Right lobe of liver (tissue), 6 donors: ENCODE measurements at regions not wholly inside any gene's neighbourhood (a gene's known extent, or its start where the extent isn't known, plus 50 kb on each side); places are given as distances from the start of the nearest gene placed in this dataset.

Source experiments
- ATAC-seq, 4 donors: fragments of 200-7000 bp; cut with Tn5 transposase; one replicate each; pipeline ENCODE4 v1.9.1; 2020; ENCODE audit warnings: mild to moderate bottlenecking in 4 of 4, moderate library complexity in 4 of 4
- DNase-seq, 3 donors: peaks; one replicate each; pipeline ENCODE4 v3.0.0-alpha.2; 2020
- H3K27ac ChIP-seq, 3 donors: fragments of 200-600 bp; one replicate each; pipeline ENCODE4 v1.8.0; 2022
- H3K27me3 ChIP-seq, 2 donors: fragments of 200-600 bp; one replicate each; pipeline ENCODE4 v1.8.0; 2022
- H3K36me3 ChIP-seq, 4 donors: fragments of 200-600 bp; sonication (generic) in 1 of 4; one replicate each; pipeline versions ENCODE4 v1.5.1 to v1.8.0; 2017 to 2022; ENCODE audit warnings: control low read depth in 1 of 4
- H3K4me1 ChIP-seq, 4 donors: fragments of 200-600 bp; sonication (generic) in 1 of 4; one replicate each; pipeline versions ENCODE4 v1.5.1 to v1.8.0; 2017 to 2022; ENCODE audit warnings: control low read depth in 1 of 4
- H3K4me3 ChIP-seq, 3 donors: fragments of 200-600 bp; one replicate each; pipeline ENCODE4 v1.8.0; 2022
- H3K9me3 ChIP-seq, 4 donors: fragments of 200-600 bp; sonication (generic) in 1 of 4; one replicate each; pipeline versions ENCODE4 v1.5.1 to v1.8.0; 2017 to 2022; ENCODE audit warnings: control low read depth in 1 of 4
- POLR2A ChIP-seq: fragments of 450-650 bp; IDR thresholded peaks from one replicate; pipeline ENCODE4 v1.6.1; 2017; ENCODE audit warnings: antibody characterized with exemption, mild to moderate bottlenecking
- WGBS: methylation state at CpG from one replicate; pipeline ENCODE4 v1.1.6; 2018; ENCODE audit warnings: low coverage, low lambda C conversion rate; ENCODE audit not compliant: insufficient coverage; ENCODE audit errors: missing lambda C conversion rate; 5-methylcytosine and 5-hydroxymethylcytosine counted together
- intact Hi-C, 2 donors: fragments of 100-400 bp; cut with DNase I; formaldehyde crosslinking; loops; one replicate each; pipeline versions ENCODE4 v1.11.2 to v1.14.1; 2022
- TF ChIP-seq, protein P1 (sequence below), 4 donors: fragments of 200-600 bp in 3 of 4; fragments of 450-650 bp in 1 of 4; IDR thresholded peaks; one replicate each; pipeline versions ENCODE4 v1.5.1 to v1.8.0; 2016 to 2022; ENCODE audit warnings: antibody characterized with exemption in 4 of 4, mild to moderate bottlenecking in 2 of 4
- donor health status: DM: no; HTN: yes; CAD: no.
- donor health status: DM: no; HTN: no; CAD: no.
- donor health status: DM: no; HTN: no; CAD: no.
- donor health status: DM: no; HTN: yes; CAD: no.
- donor health status: DM: no; HTN: yes; CAD: no.

DNA sequence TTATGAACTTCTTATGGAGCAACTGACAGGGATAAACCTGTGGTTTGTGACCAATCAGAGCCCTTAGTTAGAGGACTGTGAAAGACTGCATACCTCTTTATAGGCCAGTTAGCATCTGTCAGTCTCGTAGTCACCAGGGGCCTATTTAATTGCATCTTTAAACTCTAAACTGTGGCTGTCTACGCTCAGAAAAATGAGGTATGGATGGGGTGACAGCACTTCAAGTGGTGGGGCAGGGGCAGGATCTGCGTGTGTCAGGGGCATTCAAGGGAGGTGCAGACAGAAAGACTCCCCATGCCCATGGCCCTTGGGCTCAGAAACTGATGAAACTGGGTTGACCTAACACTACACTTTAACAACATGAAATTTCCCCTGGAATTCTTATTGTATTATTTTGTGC is 132.6 kb upstream of the TBCA start:
- intact Hi-C loops, result no loop called here
- H3K27ac ChIP-seq, result no peak overlapping the region
- no peak for TF ChIP-seq POLR2A
- TF ChIP-seq, protein P1, sequence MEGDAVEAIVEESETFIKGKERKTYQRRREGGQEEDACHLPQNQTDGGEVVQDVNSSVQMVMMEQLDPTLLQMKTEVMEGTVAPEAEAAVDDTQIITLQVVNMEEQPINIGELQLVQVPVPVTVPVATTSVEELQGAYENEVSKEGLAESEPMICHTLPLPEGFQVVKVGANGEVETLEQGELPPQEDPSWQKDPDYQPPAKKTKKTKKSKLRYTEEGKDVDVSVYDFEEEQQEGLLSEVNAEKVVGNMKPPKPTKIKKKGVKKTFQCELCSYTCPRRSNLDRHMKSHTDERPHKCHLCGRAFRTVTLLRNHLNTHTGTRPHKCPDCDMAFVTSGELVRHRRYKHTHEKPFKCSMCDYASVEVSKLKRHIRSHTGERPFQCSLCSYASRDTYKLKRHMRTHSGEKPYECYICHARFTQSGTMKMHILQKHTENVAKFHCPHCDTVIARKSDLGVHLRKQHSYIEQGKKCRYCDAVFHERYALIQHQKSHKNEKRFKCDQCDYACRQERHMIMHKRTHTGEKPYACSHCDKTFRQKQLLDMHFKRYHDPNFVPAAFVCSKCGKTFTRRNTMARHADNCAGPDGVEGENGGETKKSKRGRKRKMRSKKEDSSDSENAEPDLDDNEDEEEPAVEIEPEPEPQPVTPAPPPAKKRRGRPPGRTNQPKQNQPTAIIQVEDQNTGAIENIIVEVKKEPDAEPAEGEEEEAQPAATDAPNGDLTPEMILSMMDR (IDR thresholded peaks at IDR 0.05), result no peak
- no peaks in the 10 kb centered on the region for H3K4me1 ChIP-seq
- no peaks in the 10 kb centered on the region for H3K27me3 ChIP-seq
- DNase-seq (no peak), ATAC-seq (no peak)
- 77% methylated on average over 3 of the region's 3 CpGs for WGBS
- no peak overlapping the region for H3K4me3 ChIP-seq
- no peaks in the 10 kb centered on the region for H3K9me3 ChIP-seq
- no peaks in the 10 kb centered on the region for H3K36me3 ChIP-seq

DNA sequence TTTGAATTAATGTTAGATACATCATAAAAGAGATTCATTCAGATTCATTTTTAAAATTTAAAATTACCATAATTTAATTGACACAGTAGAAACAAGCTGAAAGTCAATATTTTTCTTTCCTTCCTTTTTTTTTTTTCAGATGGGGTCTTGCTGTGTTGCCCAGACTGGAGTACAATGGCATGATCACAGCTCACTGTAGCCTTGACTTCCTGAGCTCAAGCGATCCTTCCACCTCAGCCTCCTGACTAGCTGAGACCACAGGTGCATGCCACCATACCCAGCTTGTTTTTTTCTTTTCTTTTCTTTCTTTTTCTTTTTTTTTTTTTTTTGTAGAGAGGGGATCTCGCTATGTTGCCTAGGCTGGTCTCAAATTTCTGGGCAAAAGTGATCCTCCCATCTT is 131.6 kb upstream of the TBCA start:
- Histone ChIP-seq H3K36me3 (no peaks in the 10 kb centered on the region), H3K27me3 (no peaks in the 10 kb centered on the region), H3K27ac (no peak overlapping the region), H3K4me1 (no peaks in the 10 kb centered on the region), H3K4me3 (no peak overlapping the region), H3K9me3 (no peaks in the 10 kb centered on the region)
- no peak for TF ChIP-seq POLR2A
- TF ChIP-seq, protein P1 (IDR thresholded peaks at IDR 0.05), result no peak
- intact Hi-C loops, result no loop called here
- ATAC-seq, result no peak
- DNase-seq, result no peak
- 91% methylated on average over 1 of the region's 2 CpGs for WGBS

DNA sequence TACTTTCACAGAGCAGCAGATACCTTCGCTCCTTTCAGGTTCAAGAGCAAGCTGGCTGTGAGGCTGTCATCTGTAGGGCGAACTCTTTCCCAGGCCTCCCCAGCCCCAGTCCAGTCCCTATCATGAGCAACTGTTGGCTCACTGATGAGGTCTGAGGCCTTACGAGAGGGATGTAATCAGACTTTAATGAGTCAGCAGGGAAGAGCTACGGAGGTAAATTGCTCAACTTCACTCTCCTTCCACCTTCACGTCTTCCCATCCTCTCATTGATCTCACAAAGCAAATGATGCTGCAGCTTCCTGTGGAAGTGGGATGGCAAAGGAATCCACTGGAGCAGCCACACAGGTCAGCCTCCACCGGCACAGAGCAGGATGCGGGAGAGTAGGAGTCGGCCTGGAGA is 130.7 kb upstream of the TBCA start:
- Histone ChIP-seq H3K27me3 (no peaks in the 10 kb centered on the region), H3K36me3 (no peaks in the 10 kb centered on the region), H3K4me1 (no peaks in the 10 kb centered on the region), H3K9me3 (no peaks in the 10 kb centered on the region), H3K4me3 (no peak overlapping the region), H3K27ac (no peak overlapping the region)
- TF ChIP-seq, protein P1 (IDR thresholded peaks at IDR 0.05), result no peak
- WGBS, result 74% methylated on average over 7 of the region's 8 CpGs
- intact Hi-C loops, result no loop called here
- ATAC-seq (no peak), DNase-seq (no peak)

DNA sequence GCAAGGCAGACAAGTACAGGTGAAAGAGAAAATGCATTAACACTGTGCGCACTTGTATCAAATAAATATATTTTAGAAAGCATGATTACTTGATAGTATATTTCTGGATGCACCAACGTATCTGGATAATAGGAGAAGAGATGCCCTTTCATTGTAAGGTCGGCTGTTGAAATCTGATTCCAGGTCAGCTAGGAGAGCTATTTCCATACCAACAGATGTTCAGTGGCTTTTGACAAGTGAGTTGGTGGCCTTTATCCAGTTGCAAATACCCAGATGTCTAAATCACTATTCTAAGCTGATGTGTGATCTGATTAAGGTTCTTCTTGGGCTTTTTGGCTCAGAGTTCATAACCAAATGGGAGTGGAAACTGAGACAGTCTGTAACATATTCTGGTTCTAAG is 128.2 kb upstream of the TBCA start:
- H3K27ac ChIP-seq, result no peak overlapping the region
- no peak overlapping the region for H3K4me3 ChIP-seq
- ATAC-seq, result no peak
- H3K4me1 ChIP-seq, result no peaks in the 10 kb centered on the region
- no peaks in the 10 kb centered on the region for H3K36me3 ChIP-seq
- H3K9me3 ChIP-seq, result no peaks in the 10 kb centered on the region
- no peaks in the 10 kb centered on the region for H3K27me3 ChIP-seq
- 80% methylated on average over 3 of the region's 3 CpGs for WGBS
- no peak for TF ChIP-seq POLR2A
- TF ChIP-seq, protein P1 (IDR thresholded peaks at IDR 0.05), result no peak
- intact Hi-C loops, result no loop called here
- DNase-seq, result no peak

DNA sequence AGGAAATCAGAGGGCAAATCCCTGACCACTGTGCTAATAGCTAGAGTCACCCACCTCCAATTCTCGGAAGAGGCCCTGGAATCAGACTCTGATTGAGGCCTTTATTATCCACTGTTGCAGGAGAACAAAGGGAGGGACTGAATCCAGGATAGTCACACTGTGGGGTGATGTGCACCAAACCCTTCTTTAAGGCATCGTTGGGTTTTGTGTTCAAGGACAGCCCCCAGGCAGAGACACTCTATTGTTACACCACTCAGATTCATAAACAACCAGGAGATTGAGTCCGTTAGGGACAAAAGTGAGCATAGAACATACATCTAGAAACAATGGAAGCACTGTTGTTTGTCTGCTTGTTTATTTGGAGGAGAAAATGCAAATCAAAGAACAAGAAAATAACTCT is 124.6 kb upstream of the TBCA start:
- ATAC-seq, result no peak
- H3K4me1 ChIP-seq, result no peaks in the 10 kb centered on the region
- H3K36me3 ChIP-seq, result no peaks in the 10 kb centered on the region
- TF ChIP-seq, protein P1 (IDR thresholded peaks at IDR 0.05), result no peak
- no peak for TF ChIP-seq POLR2A
- no peak overlapping the region for H3K27ac ChIP-seq
- H3K27me3 ChIP-seq, result no peaks in the 10 kb centered on the region
- H3K4me3 ChIP-seq, result no peak overlapping the region
- no peak for DNase-seq
- H3K9me3 ChIP-seq, result no peaks in the 10 kb centered on the region
- intact Hi-C loops, result no loop called here
- 79% methylated on average over 2 of the region's 3 CpGs for WGBS
